GM12891 (cell line): ENCODE measurements at regions not wholly inside any gene's neighbourhood (a gene's known extent, or its start where the extent isn't known, plus 50 kb on each side); places are given as distances from the start of the nearest gene placed in this dataset.

Experiments used
- DNase-seq: peaks from one replicate; pipeline ENCODE4 v3.0.0; 2011; ENCODE audit warnings: low spot score; ENCODE audit not compliant: insufficient read length
- FAIRE-seq: peaks from 2 replicates; lab custom pipeline; 2011; peaks lifted over from hg19 to GRCh38; lab: Jason Lieb, UNC
- PAX5 ChIP-seq: IDR thresholded peaks from 2 replicates; pipeline ENCODE4 v1.6.1; 2011; ENCODE audit warnings: low read length, moderate library complexity, mild to moderate bottlenecking; ENCODE audit not compliant: insufficient read depth, severe bottlenecking
- POLR2A ChIP-seq: IDR thresholded peaks from 2 replicates; pipeline ENCODE4 v1.6.1; 2011; ENCODE audit warnings: low read depth, low read length, control low read depth
- POLR2AphosphoS5 ChIP-seq: IDR thresholded peaks from 2 replicates; pipeline ENCODE4 v1.6.1; 2011; ENCODE audit warnings: low read depth, low read length, control low read depth
- POU2F2 ChIP-seq: IDR thresholded peaks from 2 replicates; pipeline ENCODE4 v1.6.1; 2011; ENCODE audit warnings: low read depth, mild to moderate bottlenecking, control low read depth, low read length, moderate library complexity
- SPI1 ChIP-seq: IDR thresholded peaks from 2 replicates; pipeline ENCODE4 v1.6.1; 2011; ENCODE audit warnings: low read depth, low read length, control low read depth
- TAF1 ChIP-seq: IDR thresholded peaks from 2 replicates; pipeline ENCODE4 v1.6.1; 2011; ENCODE audit warnings: low read depth, low read length, control low read depth

DNA sequence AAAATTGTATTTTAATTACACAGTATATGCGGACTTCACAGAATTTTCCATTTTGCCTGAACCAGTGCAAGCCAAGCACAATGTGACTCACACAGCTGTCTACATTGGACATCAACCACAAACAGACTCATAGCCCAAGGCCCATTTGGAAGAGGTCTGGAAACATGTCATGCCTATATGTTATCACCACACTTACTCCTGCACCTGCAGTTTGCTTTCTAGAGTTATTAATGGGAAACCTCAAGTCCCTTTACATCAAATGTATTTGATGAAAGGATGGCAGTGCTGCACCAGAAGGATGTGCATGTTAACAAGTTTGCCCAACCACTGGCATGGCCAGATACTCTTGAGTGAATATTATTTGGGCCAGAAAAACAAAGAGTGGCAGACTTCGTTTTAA, 548.9 kb upstream of the CDH2 start:
- no peak for FAIRE-seq
- TF ChIP-seq POLR2A (no peak), POLR2AphosphoS5 (no peak), PAX5 (no peak), SPI1 (no peak), POU2F2 (no peak), TAF1 (no peak)

DNA sequence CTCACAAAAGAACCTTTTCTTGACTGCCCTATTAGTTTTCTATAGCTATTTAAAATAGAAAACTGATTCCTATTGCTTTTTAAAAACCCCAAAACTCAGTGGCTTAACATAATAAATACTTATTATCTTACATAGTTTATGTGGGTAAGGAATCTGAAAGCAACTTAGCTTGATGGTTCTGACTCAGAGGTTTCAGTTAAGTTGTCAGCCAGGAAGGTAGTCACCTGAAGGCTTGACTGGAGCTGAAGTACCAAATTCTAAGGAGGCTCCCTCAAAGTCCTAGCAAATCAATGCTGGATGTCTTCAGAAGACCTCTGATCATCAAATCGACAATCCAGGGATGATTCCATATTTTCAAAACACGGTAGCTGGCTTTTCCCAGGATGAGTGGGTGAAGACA, 546.6 kb upstream of the CDH2 start:
- DNase-seq: no peak
- FAIRE-seq: no peak
- no peak for TF ChIP-seq POLR2AphosphoS5
- no peak for TF ChIP-seq SPI1
- TF ChIP-seq POU2F2: no peak
- no peak for TF ChIP-seq POLR2A
- no peak for TF ChIP-seq PAX5
- TF ChIP-seq TAF1: no peak

More for the DNA sequence above, 548.9 kb upstream of the CDH2 start:
- DNase-seq: no peak

- FAIRE-seq (no peak), DNase-seq (no peak)
- TF ChIP-seq SPI1 (no peak), POLR2AphosphoS5 (no peak), TAF1 (no peak), PAX5 (no peak), POU2F2 (no peak), POLR2A (no peak)
These were observed 541.8 kb upstream of the CDH2 start for GRCh38 chr18:28718696-28719095.

GRCh38 chr18:28716338-28716737, 539.4 kb upstream of the CDH2 start:
- FAIRE-seq (no peak), DNase-seq (no peak)
- TF ChIP-seq POLR2A: no peak
- TF ChIP-seq POU2F2: no peak
- no peak for TF ChIP-seq SPI1
- no peak for TF ChIP-seq POLR2AphosphoS5
- TF ChIP-seq TAF1: no peak
- TF ChIP-seq PAX5: no peak

DNA sequence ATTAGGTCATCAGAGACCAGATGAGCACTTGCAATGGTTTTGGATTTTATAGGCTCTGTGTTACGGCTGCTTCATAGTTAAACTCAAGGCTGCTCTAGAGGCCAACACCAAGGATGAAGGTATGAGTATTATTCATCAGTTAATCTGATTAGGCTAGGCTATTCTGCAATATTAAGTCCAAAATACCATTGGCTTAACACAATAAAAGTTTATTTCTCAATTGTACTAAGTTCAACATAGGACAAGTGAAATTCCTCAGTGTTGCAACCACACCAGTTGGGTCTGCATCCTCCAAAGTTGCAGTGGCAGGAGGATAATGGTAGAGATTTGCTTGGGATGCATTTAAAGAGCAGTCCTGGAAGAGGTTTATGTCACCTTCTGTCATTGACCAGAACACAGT, 538.3 kb upstream of the CDH2 start:
- no peak for FAIRE-seq
- TF ChIP-seq SPI1 (no peak), PAX5 (no peak), TAF1 (no peak), POLR2A (no peak), POU2F2 (no peak), POLR2AphosphoS5 (no peak)

DNA sequence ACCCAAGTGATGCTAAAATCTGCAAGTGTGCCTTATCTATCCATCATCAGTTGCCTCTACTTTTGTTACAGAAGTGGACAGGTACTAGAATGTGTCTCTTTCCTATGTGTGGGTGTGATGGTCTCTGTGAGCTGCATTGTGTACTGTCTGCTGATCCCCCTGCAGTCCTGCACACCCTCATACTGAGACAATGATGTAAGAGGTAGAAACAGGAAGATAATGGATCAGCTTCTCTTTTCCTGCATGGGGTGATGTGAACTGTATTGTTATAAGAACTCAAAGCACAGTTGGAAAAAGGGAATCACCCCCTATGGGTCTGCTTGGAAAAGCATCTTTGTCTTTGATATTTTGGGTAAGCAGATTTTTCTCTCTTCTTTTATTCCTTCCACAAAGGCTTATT, 537.6 kb upstream of the CDH2 start:
- TF ChIP-seq PAX5 (no peak), POLR2AphosphoS5 (no peak), SPI1 (no peak), POU2F2 (no peak), POLR2A (no peak), TAF1 (no peak)
- no peak for DNase-seq
- no peak for FAIRE-seq

More for the DNA sequence above, 538.3 kb upstream of the CDH2 start:
- no peak for DNase-seq

- FAIRE-seq: no peak
- no peak for TF ChIP-seq PAX5
- no peak for TF ChIP-seq POU2F2
- TF ChIP-seq TAF1: no peak
- TF ChIP-seq POLR2AphosphoS5: no peak
- TF ChIP-seq POLR2A: no peak
- TF ChIP-seq SPI1: no peak
- no peak for DNase-seq
These were observed 536.0 kb upstream of the CDH2 start for GRCh38 chr18:28712796-28713425.

GRCh38 chr18:28712172-28712571, 535.2 kb upstream of the CDH2 start:
- DNase-seq: no peak
- no peak for FAIRE-seq
- TF ChIP-seq TAF1 (no peak), POLR2AphosphoS5 (no peak), PAX5 (no peak)

- DNase-seq (no peak), FAIRE-seq (no peak)
- TF ChIP-seq PAX5 (no peak), POU2F2 (no peak), SPI1 (no peak), POLR2AphosphoS5 (no peak), POLR2A (no peak), TAF1 (no peak)
These were observed 534.2 kb upstream of the CDH2 start for GRCh38 chr18:28711096-28711495.

DNA sequence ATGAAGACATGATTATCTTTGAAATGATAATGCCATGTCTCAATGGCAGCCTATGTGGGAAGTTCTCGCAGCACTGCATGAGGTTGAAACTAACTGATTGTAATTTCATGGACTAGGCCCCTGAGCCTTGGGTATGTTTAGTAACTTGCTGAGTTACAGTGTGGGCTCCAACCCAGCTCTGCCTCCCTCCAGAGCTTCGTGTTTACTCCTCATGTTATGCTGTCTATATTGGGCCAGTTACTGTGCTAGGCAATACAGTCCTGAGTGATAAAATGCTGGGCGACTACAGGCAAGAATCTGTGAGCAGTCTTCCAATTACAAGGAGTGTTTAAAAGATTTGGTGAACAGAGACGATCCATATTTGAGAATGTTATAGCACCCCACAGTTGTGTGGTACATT, 530.1 kb upstream of the CDH2 start:
- FAIRE-seq: no peak
- TF ChIP-seq PAX5 (no peak), POLR2AphosphoS5 (no peak), POLR2A (no peak), TAF1 (no peak), SPI1 (no peak), POU2F2 (no peak)
- no peak for DNase-seq

- no peak for TF ChIP-seq POU2F2
- TF ChIP-seq PAX5: no peak
- TF ChIP-seq POLR2AphosphoS5: no peak
- TF ChIP-seq SPI1: no peak
- no peak for TF ChIP-seq POLR2A
- no peak for TF ChIP-seq TAF1
- FAIRE-seq: no peak
- DNase-seq: no peak
These were observed 529.5 kb upstream of the CDH2 start for GRCh38 chr18:28706397-28706796.
